GM18867 (cell line): ENCODE measurements at regions not wholly inside any gene's neighbourhood (a gene's known extent, or its start where the extent isn't known, plus 50 kb on each side); places are given as distances from the start of the nearest gene placed in this dataset.

Experiments
- ATAC-seq: cut with Tn5 transposase; IDR thresholded peaks from one replicate; pipeline ENCODE4 v1.9.1; 2021; ENCODE audit warnings: mild to moderate bottlenecking, moderate library complexity; ENCODE audit not compliant: unreplicated experiment

DNA sequence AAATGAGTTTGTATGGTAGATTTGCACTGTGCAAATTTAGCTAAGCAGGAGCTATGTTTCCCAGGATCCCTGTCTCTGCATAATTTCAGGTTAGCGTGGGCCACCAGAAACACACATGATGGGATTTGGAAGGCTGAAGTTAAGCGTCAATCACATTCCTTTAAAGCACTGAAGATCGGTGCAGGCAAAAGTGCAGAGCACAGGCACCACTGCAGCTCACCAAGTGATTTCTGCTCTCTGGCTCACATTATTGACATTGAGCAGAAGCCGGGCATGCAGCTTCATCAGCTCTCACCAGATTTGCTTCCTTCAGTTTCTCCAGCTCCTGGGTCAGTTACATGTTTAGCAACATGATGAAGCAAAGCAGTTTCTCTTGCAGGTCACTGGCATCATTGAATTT lies 256.4 kb upstream of the TGFBR2 start:
- no peak for ATAC-seq

DNA sequence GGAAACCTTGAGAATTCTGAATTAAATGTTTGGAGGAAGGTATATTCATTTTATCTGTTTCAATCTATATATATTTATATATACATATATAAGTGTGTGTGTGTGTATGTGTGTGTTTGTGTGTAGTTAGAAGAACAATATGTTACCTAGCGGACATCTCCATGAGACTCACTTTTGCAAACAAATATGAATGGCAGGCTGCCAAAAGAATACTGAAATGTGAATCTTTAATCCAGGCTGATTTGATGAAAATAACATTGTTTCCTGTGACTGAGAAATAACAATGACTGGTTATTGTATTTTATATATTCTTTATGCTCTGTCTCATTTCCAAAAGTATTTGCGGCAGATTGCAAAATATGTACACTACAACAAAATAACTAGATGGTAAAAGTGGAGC lies 255.5 kb upstream of the TGFBR2 start:
- no peak for ATAC-seq

DNA sequence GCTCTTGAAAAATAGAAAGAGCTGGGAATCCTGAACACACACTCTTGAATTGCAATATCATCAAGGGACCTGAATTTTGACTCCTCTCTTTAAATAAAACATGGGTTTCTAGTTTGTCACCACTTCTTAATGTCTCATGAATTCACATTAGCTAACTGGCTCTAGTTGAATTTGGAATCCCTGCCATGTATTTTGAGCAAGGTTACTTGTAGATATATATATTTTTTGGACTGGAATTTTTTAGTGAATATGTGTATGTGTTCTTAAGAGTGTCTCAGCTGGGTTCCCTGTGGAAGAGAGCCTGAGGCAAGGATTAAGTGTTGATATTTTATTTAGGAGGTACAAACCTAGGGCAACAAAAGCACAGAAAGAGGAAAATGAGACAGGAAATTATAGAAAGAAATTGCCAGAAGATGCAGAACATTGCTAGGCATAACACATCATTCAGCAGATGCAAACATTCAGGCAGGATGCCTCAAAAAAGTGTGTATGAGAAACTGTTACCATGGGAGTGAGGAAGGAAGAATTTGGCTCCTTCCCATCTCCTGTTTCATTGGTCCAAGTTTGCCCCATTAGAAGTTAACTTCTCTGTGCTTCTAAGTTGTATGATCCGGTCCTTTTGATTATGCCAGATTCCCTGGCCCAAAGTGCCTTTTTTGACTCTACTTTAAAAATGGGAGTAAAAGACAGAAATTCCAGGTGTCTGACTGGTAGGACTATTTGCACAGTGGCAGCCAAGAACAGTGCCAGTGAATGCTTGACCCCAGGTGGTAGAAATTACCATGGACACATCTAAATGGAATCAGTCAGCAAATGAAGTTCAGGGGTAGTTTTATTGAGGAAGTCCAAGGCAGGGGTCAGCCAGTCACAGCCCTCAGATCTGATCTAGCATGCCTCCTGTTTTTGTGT lies 253.7 kb upstream of the TGFBR2 start:
- no peak for ATAC-seq

DNA sequence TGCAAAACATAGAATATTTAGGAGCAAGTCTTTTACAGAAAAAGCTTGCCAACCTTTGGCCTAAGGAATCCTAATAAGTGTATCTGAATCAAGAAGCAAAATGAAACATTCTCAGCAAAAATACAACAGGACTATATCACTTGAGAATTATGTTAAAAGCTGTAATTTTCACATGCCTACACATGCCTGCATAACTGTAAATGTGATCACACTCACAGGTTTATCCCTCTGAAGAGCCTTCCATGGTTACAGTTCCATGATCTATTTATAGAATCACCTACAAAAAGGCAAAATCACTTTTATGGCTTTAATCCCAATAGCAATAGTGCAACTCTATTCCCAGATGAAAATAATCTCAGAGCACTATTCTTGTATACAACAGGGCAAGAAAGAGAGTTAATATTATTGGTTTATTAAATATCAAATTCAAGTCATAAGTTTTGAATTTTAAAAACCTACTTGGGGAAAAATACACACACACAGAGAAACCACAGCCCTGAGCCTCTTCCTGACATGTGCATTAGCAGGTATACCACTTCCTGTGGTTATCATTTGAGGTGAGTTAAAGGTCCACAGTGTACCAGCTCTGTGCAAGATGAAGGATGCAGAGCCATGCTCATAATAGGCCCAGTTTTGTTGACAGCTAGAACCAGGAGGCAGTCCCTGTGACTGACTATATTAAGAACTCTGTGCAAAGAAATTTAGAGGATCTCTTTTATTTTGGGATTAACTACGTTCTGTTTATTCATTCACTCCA lies 252.5 kb upstream of the TGFBR2 start:
- ATAC-seq: peak; percentile 98

DNA sequence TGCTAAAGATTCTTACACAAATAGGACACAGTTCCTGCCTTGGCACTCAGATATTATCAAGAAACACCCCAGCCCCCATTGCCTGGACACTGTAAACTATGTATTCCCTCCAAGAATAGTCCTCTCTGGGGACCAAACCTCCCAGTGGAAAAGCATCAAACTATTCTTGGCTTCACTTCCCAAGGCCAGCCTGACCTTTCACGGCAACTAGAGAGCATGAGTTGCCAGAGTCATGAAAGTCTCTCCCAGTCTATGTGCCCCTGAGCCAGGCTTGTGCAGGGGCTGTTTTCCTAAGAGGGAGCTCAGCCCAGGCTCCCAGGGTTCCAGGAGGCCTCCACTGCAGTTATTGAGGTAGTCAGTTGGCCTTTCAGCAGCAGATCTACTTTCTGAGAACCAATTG lies 251.9 kb upstream of the TGFBR2 start:
- ATAC-seq: no peak

DNA sequence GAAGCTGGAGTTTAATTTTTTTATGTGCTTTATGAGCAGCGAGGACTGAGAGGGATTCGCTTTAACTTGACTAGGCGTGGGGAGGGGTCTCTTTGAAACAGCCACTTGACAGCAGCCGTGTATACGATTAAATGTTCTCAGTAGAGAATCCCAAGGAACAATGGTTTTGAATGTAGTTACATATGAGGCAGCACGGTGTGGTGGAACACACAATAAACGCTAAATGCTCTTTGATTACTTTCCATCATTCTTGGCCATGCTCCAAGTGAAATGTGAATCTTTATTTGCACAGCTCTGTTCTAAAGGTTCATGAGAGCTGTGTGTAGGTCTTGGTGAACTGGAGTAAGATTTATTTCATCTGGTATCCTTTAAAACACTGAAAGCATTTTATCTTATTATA lies 251.4 kb upstream of the TGFBR2 start:
- no peak for ATAC-seq

DNA sequence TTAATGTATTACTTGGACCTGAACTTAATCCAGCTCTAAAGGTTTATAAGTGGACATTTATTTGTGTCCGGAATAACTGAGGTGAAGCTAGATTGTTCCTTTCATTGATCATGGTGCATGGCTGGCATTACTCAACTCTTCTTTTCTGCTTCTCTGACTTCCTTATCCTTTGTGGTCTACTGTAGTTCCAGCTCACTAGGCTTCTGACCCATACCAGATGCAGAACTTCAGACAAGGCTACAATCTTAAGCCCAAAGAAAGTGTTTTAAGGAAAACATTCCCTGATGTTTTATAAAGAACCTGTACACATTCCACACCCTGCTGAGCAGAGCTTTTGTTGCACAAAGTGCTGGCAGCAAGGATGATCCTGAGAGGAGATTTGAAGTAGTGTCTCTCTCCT lies 250.8 kb upstream of the TGFBR2 start:
- no peak for ATAC-seq

DNA sequence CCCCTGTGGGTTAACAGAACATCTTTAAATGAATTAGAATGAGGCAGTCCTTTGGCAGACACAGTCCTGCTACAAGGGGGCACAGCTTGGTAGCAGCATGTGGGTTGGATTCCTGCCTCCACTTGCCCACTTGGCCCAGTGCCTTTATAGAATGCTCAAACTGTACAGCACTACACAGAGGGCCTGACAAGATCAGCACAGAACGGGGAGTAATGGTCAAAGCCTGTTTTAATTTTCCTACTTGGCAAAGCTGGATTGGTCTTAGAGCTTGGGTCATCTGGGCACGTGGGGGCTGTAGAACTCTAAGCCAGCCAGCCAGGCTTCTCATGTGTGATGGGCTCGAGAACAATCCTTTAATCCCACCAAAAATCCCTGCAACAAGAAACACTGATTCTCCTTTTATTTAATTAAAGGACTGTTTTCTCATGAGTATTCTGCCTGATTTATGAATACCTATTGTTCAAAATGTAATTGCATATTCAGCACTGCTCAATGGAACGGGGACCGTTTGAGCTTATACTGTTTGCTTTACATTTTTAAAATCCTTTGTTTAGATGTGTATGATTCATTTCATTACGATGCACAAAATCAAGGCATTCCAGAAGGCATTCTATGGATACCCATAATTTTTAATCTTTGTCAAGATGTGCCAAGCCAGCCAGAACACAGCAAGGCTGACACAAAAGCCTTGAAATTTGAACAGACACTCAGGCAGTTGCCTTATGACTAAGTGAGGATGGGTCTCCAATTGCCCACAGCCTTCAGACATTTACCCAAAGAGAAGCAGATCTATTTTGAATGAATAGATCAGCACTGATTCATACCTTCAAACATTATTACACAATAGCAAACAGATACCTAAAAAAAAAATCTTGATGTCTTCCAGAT lies 249.3 kb upstream of the TGFBR2 start:
- ATAC-seq: no peak

DNA sequence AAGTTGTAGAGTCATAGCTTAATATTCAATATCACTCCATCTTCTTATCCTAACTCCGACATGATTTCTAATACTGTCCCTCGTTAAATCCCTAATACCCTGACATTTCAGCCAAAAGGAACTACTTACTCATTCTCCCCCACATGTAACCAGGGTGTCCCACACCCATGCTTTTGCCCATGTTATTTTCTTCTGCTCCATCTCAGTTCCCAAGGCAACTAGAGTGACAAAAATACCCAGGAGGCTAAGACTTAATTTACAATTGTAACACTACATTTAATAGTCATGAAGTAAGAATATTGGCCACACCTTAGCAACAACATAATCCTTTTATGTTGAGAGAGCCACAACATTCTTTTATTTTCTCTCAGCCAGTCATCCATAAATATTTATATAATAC lies 248.5 kb upstream of the TGFBR2 start:
- ATAC-seq: no peak

DNA sequence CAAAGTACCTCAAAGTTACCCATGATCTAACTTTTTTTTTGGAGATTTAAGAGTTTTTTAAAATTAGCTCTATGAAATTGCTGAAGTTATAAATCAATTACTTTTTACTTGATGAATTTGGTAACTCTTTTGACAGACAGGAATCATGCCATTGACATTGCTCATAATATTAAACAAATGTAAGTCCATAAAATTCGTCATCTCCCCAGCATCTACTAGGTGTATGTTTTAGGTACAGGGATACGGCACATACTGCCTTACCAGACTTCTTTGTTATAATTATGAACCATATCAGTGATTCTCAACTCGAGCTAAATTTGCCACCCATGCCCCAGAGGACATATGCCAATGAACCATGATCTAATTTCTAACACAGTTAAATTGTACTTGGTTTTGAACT lies 247.5 kb upstream of the TGFBR2 start:
- ATAC-seq: no peak

DNA sequence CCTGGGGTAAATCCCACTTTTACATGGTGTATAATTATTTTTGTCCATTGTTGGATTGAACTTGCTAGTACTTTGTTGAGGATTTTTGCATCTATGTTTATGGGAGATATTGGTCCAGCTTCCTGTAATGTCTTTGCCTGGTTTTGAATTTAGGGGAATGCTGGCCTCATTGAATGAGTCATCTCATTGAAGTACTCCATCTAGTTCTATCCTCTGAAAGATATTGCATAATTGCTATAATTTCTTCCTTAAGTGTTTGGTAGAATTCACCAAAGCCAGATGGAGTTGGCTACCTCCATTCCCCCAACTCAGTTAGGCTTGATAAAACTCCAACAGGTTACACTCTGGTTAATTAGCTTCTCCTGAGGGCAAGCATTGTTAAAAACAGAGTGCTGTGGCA lies 237.4 kb upstream of the TGFBR2 start:
- ATAC-seq: no peak

DNA sequence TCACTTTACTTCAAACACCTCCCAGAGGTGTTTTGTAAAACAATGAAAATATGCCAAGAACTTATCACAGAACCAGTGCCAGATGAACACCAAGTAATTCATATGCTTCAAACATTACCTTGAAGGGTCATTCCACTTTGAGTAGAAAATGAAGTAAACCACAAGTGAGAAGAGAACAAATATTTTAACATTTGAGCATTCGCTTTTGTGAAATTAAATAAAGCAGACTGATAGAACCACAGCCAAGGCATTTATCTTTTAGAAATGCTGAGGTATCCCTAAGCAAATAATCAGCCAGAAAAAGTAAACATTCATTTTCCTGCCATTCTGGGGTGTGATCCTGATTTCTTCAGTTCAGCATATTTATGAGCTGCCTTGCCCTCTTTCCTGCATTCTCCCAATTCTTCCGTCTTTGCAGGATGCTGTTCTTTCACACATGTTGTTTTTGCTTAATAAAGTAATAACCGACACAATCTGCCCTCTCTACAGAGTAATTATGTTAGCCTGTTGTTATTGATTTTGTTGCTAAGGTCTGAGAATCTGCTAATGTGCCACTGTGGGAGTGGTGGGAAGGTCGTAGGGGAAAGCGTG lies 235.6 kb upstream of the TGFBR2 start:
- ATAC-seq: no peak

DNA sequence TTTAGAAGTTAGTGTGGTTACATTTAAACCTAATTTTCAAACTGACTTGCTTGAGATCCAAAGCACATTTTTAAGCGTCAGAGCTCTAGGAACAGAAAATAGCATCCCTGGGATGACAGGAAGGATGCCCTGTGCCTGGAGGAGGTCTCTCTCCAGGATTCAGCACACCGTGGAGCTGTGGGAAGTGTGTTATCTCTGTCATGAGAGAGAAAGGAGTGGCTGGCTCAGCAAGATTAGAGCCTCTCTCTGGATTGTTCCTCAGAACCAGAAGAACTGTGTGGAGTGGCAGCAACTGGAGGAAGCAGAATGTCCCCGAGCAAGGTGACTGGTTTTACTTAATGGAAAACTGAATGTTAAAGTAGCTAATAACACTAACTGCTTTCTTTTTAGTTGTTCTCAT lies 233.6 kb upstream of the TGFBR2 start:
- no peak for ATAC-seq

DNA sequence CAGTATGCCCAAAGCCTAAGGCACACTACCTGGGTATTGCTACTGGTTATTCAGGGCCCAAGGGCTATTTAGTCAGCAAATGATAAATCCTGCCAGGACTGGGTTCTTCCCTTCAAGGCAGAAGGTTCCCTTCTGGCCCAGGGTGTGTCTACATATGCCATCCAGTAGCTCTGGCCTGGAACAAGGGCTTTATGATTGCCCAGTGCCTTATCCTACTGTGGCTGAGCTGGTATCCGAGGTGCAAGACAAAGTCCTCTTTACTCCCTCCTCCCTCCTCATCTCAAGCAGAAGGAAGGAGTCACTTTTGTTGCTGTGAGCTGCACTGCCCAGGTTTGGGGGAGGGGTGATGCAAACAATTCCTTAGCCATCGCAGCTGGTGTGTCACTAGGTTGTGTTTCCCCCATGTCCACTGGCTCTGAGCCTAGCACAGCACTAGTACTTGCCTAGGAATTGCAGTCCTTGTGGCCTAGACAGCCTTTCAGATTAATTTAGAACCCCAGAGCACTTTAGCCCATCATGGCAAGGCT lies 221.8 kb upstream of the TGFBR2 start:
- ATAC-seq: no peak

DNA sequence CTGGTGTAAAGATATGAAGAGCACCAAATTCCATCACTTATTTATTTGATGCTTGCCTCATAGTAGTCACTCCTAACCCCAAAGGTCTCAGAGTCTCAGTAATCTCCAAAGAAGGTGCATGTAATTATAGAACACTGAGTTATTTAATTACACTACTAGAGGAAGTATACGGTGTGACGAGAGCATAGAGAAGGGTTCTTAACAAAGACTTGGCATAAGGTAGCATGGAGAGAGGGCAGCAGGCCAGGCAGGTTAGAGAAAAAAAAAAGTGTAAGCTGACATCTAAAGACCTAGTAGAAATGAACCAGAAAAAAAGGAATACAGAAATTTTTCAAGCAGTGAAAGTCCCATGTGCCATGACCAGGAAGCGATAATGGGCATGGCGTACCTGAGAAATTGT lies 213.3 kb upstream of the TGFBR2 start:
- ATAC-seq: no peak

DNA sequence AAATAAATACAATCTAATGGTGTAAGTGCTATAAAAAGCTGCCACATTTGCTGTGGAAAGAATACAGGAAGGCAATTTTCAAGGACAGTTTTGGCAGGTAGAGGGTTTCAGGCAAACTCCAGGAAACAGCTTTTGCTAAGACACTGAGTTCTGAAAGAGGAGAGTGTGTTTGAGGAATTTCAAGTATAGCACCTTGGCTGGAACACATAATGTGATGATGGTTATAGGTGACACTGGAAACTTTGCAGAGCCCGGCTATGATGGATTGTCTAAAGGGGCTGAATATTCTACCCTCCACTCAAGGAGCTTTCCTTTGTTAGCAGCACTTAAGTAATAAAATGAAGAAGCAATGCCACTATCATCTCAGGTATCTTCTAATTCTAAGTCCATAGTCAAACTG lies 209.4 kb upstream of the TGFBR2 start:
- no peak for ATAC-seq

DNA sequence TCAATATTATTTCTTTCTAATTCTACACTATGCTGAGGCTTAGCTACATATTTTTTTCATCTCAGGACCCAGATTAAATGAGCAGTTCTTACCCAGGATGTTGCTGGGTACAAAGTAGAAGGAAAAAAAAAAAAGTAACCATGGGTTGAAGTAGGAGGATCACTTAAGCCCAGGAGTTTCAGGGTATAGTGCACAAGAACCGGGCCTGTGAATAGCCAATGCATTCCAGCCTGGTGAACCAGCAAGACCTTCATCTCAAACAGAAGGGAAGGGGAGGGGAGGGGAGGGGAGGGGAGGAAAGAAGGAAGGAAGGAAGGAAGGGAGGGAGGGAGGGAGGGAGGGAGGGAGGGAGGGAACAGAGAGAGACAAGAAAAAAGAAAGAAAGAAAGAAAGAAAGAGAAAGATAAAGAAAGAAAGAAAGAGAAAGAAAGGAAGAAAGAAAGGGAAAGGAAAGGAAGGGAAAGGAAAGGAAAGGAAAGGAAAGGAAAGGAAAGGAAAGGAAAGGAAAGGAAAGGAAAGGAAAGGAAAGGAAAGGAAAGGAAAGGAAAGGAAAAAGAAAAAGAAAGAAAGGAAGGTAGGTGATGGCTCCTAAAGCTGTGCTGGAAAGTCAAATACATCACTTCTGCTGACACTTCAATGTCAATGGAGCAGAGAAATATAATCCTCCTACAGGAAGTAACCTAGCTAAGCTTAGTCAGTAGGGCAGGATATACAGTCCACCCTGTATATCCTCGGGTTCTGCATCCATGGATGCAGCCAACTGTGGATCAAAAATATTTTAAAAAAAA lies 206.8 kb upstream of the TGFBR2 start:
- no peak for ATAC-seq

DNA sequence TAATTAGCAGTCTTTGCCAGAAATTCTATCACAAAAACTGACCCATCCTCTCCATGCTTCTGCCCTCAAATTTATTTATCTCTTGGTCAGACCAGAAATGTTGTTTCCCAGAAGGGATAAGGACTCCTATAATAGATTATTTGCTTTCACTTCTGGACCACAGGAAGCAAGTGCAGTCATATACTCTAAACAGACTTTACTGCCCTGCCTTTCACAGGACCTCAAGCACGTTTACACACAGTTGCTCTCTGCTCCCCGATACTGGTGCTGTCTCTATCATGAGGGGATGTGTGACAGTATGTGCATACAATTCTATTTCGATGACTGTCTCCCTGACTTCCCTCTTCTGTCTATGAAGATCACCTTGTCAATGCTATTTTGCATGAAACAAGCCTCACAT lies 205.5 kb upstream of the TGFBR2 start:
- ATAC-seq: no peak

DNA sequence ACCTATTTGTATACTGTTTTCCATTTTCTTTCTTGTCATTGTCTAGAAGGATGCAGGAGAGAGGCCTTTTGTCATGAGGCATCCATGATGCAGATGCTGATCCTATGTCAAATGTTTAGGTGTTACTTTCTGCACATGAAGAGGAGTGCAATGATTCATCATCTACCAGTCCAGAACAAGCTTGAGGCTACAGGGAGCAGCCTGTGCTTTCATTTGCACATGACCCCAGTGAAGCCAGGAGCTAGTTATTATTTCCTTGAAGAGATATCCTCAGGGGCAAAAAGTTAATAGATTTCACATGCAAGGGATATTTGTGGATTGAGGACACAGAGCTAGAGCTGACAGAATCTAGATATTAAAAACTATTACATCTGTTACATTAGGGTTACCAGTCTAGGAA lies 204.4 kb upstream of the TGFBR2 start:
- ATAC-seq: no peak

DNA sequence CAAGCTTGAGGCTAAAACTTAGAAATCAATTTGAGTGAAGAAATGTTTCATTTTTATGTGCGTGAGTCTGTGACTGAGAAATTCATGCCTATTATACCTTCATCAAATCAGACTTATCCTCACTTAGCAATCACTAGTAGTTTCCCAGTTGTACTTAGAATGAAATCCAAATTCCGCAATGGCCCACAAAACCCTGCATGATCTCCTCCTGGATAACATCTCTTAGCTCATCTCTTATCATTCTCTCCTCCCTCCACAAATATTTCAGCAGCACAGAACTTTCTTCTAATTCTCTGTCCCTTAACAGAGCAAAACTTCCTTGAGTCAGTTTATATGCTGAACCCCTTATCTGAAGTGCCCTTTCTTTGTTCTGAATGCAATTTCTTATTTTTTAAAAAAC lies 198.8 kb upstream of the TGFBR2 start:
- no peak for ATAC-seq
